HEK293T (cell line): ENCODE measurements at regions not wholly inside any gene's neighbourhood (a gene's known extent, or its start where the extent isn't known, plus 50 kb on each side); places are given as distances from the start of the nearest gene placed in this dataset.

Experiments
- ARNT ChIP-seq: fragments of 450-650 bp; IDR thresholded peaks from 2 replicates; pipeline ENCODE4 v1.6.1; 2017; ENCODE audit warnings: mild to moderate bottlenecking
- BHLHE40 ChIP-seq: fragments of 450-650 bp; IDR thresholded peaks from 2 replicates; pipeline ENCODE4 v1.6.1; 2016; ENCODE audit warnings: mild to moderate bottlenecking, moderate library complexity, borderline replicate concordance
- ELF4 ChIP-seq: fragments of 450-650 bp; IDR thresholded peaks from 2 replicates; pipeline ENCODE4 v1.6.1; 2017; ENCODE audit warnings: antibody characterized with exemption
- FOXA1 ChIP-seq: fragments of 450-650 bp; IDR thresholded peaks from 2 replicates; pipeline ENCODE4 v1.6.1; 2016; ENCODE audit warnings: mild to moderate bottlenecking
- FOXK2 ChIP-seq: fragments of 450-650 bp; IDR thresholded peaks from 2 replicates; pipeline ENCODE4 v1.6.1; 2016; ENCODE audit warnings: mild to moderate bottlenecking
- HDGF ChIP-seq: fragments of 450-650 bp; IDR thresholded peaks from 2 replicates; pipeline ENCODE4 v1.6.1; 2017; ENCODE audit warnings: antibody characterized with exemption, borderline replicate concordance
- NFRKB ChIP-seq: fragments of 450-650 bp; IDR thresholded peaks from 2 replicates; pipeline ENCODE4 v1.6.1; 2016; ENCODE audit warnings: mild to moderate bottlenecking, moderate library complexity
- SP1 ChIP-seq: fragments of 450-650 bp; IDR thresholded peaks from 2 replicates; pipeline ENCODE4 v1.6.1; 2017
- SUZ12 ChIP-seq: fragments of 450-650 bp; IDR thresholded peaks from 2 replicates; pipeline ENCODE4 v1.6.1; 2016; ENCODE audit warnings: mild to moderate bottlenecking
- TF ChIP-seq, protein P1 (sequence below): fragments of 450-650 bp; IDR thresholded peaks from 2 replicates; pipeline ENCODE4 v1.6.1; 2016

DNA sequence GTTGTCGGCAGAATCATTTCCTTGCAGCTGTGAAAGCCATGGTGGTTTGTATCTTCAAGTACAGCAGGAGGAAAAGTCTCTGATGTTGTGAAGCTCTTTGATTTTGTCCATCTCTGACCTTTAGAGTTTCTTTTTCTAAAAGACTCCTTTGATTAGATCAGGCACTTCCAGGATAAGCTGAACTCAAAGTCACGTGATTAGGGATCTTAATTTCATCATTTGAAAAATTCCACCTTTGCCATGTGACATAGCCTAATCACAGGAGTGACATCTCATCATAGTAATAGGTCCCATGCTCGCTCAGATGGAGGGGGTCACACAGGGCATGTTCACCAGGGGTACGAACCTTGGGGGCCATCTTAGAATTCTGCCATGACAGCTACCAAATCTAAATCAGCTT is 441.5 kb upstream of the CDH4 start:
- TF ChIP-seq SUZ12 (no peak), ELF4 (no peak), ARNT (no peak), NFRKB (no peak), FOXK2 (no peak), SP1 (no peak), FOXA1 (no peak), BHLHE40 (no peak), HDGF (no peak)
- TF ChIP-seq, protein P1, sequence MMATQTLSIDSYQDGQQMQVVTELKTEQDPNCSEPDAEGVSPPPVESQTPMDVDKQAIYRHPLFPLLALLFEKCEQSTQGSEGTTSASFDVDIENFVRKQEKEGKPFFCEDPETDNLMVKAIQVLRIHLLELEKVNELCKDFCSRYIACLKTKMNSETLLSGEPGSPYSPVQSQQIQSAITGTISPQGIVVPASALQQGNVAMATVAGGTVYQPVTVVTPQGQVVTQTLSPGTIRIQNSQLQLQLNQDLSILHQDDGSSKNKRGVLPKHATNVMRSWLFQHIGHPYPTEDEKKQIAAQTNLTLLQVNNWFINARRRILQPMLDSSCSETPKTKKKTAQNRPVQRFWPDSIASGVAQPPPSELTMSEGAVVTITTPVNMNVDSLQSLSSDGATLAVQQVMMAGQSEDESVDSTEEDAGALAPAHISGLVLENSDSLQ: no peak
